Esophagus muscularis mucosa (tissue), 3 donors: ENCODE measurements at regions not wholly inside any gene's neighbourhood (a gene's known extent, or its start where the extent isn't known, plus 50 kb on each side); places are given as distances from the start of the nearest gene placed in this dataset.

Source experiments
- CTCF ChIP-seq, 3 experiments: fragments of 200-600 bp in 2 of 3; fragments of 450-650 bp in 1 of 3; sonication (generic) in 2 of 3; IDR thresholded peaks; one replicate each; pipeline ENCODE4 v1.5.1; 2017 to 2019; ENCODE audit warnings: antibody characterized with exemption in 3 of 3, mild to moderate bottlenecking in 2 of 3, moderate library complexity in 1 of 3
- POLR2AphosphoS5 ChIP-seq, 2 donors: sonication (generic); formaldehyde crosslinking; IDR thresholded peaks; one replicate each; pipeline ENCODE4 v1.6.1; 2017; ENCODE audit warnings: antibody characterized with exemption in 2 of 2

DNA sequence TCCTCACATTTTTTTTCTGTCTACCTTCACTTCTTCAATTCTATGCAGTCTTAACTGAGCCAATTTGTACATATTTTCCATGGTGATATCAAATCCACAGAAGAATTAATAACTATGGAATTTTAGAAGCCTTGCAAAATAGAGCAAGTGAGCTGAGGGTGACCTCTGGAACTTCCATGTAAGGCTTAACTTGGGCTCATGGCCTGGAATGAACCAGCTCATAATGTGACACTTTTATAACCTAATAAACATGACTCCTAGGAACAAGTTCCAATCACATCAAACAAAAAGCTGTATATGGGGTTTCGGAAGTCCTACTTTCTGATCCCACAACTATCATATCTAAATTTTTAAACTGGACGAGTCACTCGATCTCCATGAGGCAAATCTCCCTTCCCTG, 232.4 kb downstream of the FOXA2 start:
- TF ChIP-seq CTCF (IDR thresholded peaks at IDR 0.05) (no peak), POLR2AphosphoS5 (IDR thresholded peaks at IDR 0.05) (no peak)
